ENCODE measurements at regions not wholly inside any gene's neighbourhood (a gene's known extent, or its start where the extent isn't known, plus 50 kb on each side); places are given as distances from the start of the nearest gene placed in this dataset.

- no peaks in the 10 kb centered on the region for H3K36me3 ChIP-seq
- intact Hi-C loops (cut with DNase I), result no loop called here
- WGBS, result 12% methylated on average over 9 of the region's 9 CpGs
- H3K9me3 ChIP-seq, result no peaks in the 10 kb centered on the region
- H3K27ac ChIP-seq, result no peak overlapping the region
- DNase-seq (ENCODE audit: low spot score), result no peak
- H3K4me3 ChIP-seq, result no peak overlapping the region
- H3K4me1 ChIP-seq (replicated peaks), result no peaks in the 10 kb centered on the region
- TF ChIP-seq POLR2AphosphoS5 (IDR thresholded peaks at IDR 0.05) (no peak), POLR2A (IDR thresholded peaks at IDR 0.05) (no peak), CTCF (IDR thresholded peaks at IDR 0.05) (no peak)
- H3K27me3 ChIP-seq (replicated peaks; ENCODE audit: insufficient read depth), result no peaks in the 10 kb centered on the region
Observed at GRCh38 chr10:130606001-130606405, 469.8 kb downstream of the GLRX3 start.

GRCh38 chr10:130607366-130607765, 471.2 kb downstream of the GLRX3 start:
- intact Hi-C loops (cut with DNase I), result no loop called here

GRCh38 chr10:130611239-130611638, 475.0 kb downstream of the GLRX3 start:
- TF ChIP-seq POLR2A (IDR thresholded peaks at IDR 0.05) (no peak), CTCF (IDR thresholded peaks at IDR 0.05) (no peak), POLR2AphosphoS5 (IDR thresholded peaks at IDR 0.05) (no peak)
- H3K4me3 ChIP-seq, result no peak overlapping the region
- H3K9me3 ChIP-seq, result no peaks in the 10 kb centered on the region
- intact Hi-C loops (cut with DNase I), result no loop called here
- WGBS, result 88% methylated on average over 5 of the region's 5 CpGs
- no peak for DNase-seq (ENCODE audit: low spot score)
- H3K4me1 ChIP-seq (replicated peaks), result no peaks in the 10 kb centered on the region
- no peak overlapping the region for H3K27ac ChIP-seq
- no peaks in the 10 kb centered on the region for H3K36me3 ChIP-seq
- H3K27me3 ChIP-seq (replicated peaks; ENCODE audit: insufficient read depth), result no peaks in the 10 kb centered on the region

More at GRCh38 chr10:130607366-130607765, 471.2 kb downstream of the GLRX3 start:
- no peaks in the 10 kb centered on the region for H3K9me3 ChIP-seq
- H3K4me3 ChIP-seq, result no peak overlapping the region
- no peaks in the 10 kb centered on the region for H3K4me1 ChIP-seq (replicated peaks)
- H3K36me3 ChIP-seq, result no peaks in the 10 kb centered on the region
- WGBS, result 86% methylated on average over 9 of the region's 9 CpGs
- no peak overlapping the region for H3K27ac ChIP-seq
- DNase-seq (ENCODE audit: low spot score), result no peak
- no peak for TF ChIP-seq POLR2AphosphoS5 (IDR thresholded peaks at IDR 0.05)
- no peak for TF ChIP-seq POLR2A (IDR thresholded peaks at IDR 0.05)
- no peak for TF ChIP-seq CTCF (IDR thresholded peaks at IDR 0.05)
- no peaks in the 10 kb centered on the region for H3K27me3 ChIP-seq (replicated peaks; ENCODE audit: insufficient read depth)

DNA sequence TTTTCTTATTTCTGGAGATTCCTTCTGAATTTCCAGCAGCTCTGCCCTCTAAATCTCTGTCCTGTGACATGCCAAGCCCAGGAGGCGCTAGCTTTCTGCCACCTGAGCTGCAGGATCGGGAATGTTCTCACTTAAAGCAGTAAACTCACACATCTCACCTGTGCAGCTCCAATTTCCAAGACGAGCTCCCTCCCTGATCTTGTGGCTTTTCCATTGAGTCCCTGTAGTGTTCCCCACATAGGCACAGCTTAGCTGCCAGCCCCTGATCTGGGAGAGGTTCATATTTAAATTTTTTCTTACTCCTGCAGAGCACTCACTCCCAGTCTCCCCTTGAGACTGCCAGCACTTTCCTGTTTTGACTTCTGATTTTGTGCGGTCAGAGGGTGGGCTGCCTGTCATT, 479.3 kb downstream of the GLRX3 start:
- Histone ChIP-seq H3K4me3 (no peak overlapping the region), H3K27ac (no peak overlapping the region), H3K27me3 (replicated peaks; ENCODE audit: insufficient read depth) (no peaks in the 10 kb centered on the region), H3K4me1 (replicated peaks) (no peaks in the 10 kb centered on the region), H3K9me3 (no peaks in the 10 kb centered on the region), H3K36me3 (no peaks in the 10 kb centered on the region)
- intact Hi-C loops (cut with DNase I), result no loop called here
- TF ChIP-seq POLR2AphosphoS5 (IDR thresholded peaks at IDR 0.05) (no peak), POLR2A (IDR thresholded peaks at IDR 0.05) (no peak), CTCF (IDR thresholded peaks at IDR 0.05) (no peak)
- 22% methylated on average over 4 of the region's 4 CpGs for WGBS
- no peak for DNase-seq (ENCODE audit: low spot score)

DNA sequence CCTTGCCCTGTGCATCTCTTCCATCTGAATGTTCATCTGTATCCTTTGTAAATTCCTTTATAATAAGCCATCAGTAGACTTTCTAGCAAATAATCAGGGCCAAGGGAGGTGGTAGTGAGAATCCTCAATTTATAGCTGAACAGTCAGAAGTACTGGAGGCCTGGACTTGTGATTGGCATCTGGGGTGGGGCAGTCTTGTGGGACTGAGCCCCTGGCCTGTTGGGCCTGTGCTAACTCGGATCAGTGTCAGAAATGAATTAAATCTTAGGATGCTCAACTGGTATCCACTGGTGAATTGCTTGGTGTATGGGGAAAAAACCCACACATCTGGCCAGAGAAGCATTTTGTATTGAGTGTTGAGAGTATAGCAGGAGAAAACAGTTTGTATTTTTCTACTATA, 481.8 kb downstream of the GLRX3 start:
- H3K9me3 ChIP-seq, result no peaks in the 10 kb centered on the region
- TF ChIP-seq POLR2A (IDR thresholded peaks at IDR 0.05) (no peak), POLR2AphosphoS5 (IDR thresholded peaks at IDR 0.05) (no peak), CTCF (IDR thresholded peaks at IDR 0.05) (no peak)
- no peaks in the 10 kb centered on the region for H3K36me3 ChIP-seq
- H3K4me1 ChIP-seq (replicated peaks), result no peaks in the 10 kb centered on the region
- no peaks in the 10 kb centered on the region for H3K27me3 ChIP-seq (replicated peaks; ENCODE audit: insufficient read depth)
- H3K4me3 ChIP-seq, result no peak overlapping the region
- H3K27ac ChIP-seq, result no peak overlapping the region
- DNase-seq (ENCODE audit: low spot score), result no peak
- WGBS, result 76% methylated on average over 1 of the region's 1 CpG
- intact Hi-C loops (cut with DNase I), result no loop called here
